CD14-positive monocyte (primary cell): ENCODE measurements at regions not wholly inside any gene's neighbourhood (a gene's known extent, or its start where the extent isn't known, plus 50 kb on each side); places are given as distances from the start of the nearest gene placed in this dataset.

Source experiments
- DNase-seq, 3 donors: peaks; one replicate each; pipeline ENCODE4 v3.0.0-alpha.2; 2011 to 2022
- H2AFZ ChIP-seq: 2 replicates; pipeline ENCODE4 v1.6.0; 2012; ENCODE audit warnings: mild to moderate bottlenecking, low read depth, low read length, inconsistent platforms; ENCODE audit not compliant: insufficient read depth, poor library complexity, severe bottlenecking
- H3K27ac ChIP-seq, 2 donors: 1 replicate in 1 of 2; 2 replicates in 1 of 2; pipeline ENCODE4 v1.5.1; 2012 to 2013; ENCODE audit warnings: low read length in 2 of 2, control low read depth in 1 of 2, inconsistent platforms in 1 of 2, low read depth in 1 of 2, mild to moderate bottlenecking in 1 of 2
- H3K27me3 ChIP-seq, 2 donors: one replicate each; pipeline versions ENCODE4 v1.6.0 to v1.6.1; 2011 to 2013; ENCODE audit warnings: low read length in 2 of 2; ENCODE audit not compliant: control insufficient read depth in 2 of 2, insufficient read depth in 2 of 2
- H3K36me3 ChIP-seq, 2 donors: replicated peaks in 1 of 2; 1 replicate in 1 of 2; 2 replicates in 1 of 2; pipeline versions ENCODE4 v1.5.1 to v1.6.1; 2012 to 2013; ENCODE audit warnings: low read length in 2 of 2, control low read depth in 1 of 2, inconsistent platforms in 1 of 2, mild to moderate bottlenecking in 1 of 2; ENCODE audit not compliant: insufficient read depth in 2 of 2, control insufficient read depth in 1 of 2
- H3K4me1 ChIP-seq, 2 donors: 1 replicate in 1 of 2; 2 replicates in 1 of 2; pipeline versions ENCODE4 v1.5.1 to v1.6.1; 2012 to 2013; ENCODE audit warnings: low read length in 2 of 2, control low read depth in 1 of 2, inconsistent platforms in 1 of 2, mild to moderate bottlenecking in 1 of 2, moderate library complexity in 1 of 2; ENCODE audit not compliant: insufficient read depth in 2 of 2, control insufficient read depth in 1 of 2
- H3K4me2 ChIP-seq: replicated peaks from 2 replicates; pipeline ENCODE3; 2012; ENCODE audit warnings: low read length, moderate library complexity, mild to moderate bottlenecking; ENCODE audit not compliant: poor library complexity, severe bottlenecking; ENCODE audit errors: extremely low read depth
- H3K4me3 ChIP-seq, 3 experiments: fragments of 200-600 bp in 1 of 3; sonication (generic) in 1 of 3; replicated peaks in 1 of 3; 1 replicate in 2 of 3; 2 replicates in 1 of 3; pipeline ENCODE4 v1.5.1; 2011 to 2013; ENCODE audit warnings: low read length in 3 of 3, mild to moderate bottlenecking in 3 of 3, control low read depth in 2 of 3, low read depth in 2 of 3, inconsistent platforms in 1 of 3, moderate library complexity in 1 of 3
- H3K79me2 ChIP-seq: 2 replicates; pipeline ENCODE4 v1.6.0; 2012; ENCODE audit warnings: mild to moderate bottlenecking, control low read depth, inconsistent platforms, low read length, moderate library complexity; ENCODE audit not compliant: insufficient read depth
- H3K9ac ChIP-seq: 2 replicates; pipeline ENCODE4 v1.6.0; 2017; ENCODE audit warnings: low read length, mild to moderate bottlenecking; ENCODE audit not compliant: insufficient read depth, poor library complexity, severe bottlenecking
- H3K9me3 ChIP-seq, 2 donors: replicated peaks in 1 of 2; 1 replicate in 1 of 2; 2 replicates in 1 of 2; pipeline versions ENCODE4 v1.5.1 to v1.6.1; 2012 to 2013; ENCODE audit warnings: low read length in 2 of 2, control low read depth in 1 of 2; ENCODE audit not compliant: control insufficient read depth in 1 of 2, insufficient read depth in 1 of 2
- H4K20me1 ChIP-seq: 2 replicates; pipeline ENCODE4 v1.6.0; 2012; ENCODE audit warnings: mild to moderate bottlenecking, low read length, control low read depth, moderate library complexity; ENCODE audit not compliant: insufficient read depth
- H3K27ac Mint-ChIP-seq, 7 donors: one replicate each; pipeline ENCODE4 v1.8.0; 2020; ENCODE audit warnings: mild to moderate bottlenecking in 7 of 7, mixed read lengths in 7 of 7, moderate library complexity in 6 of 7, inconsistent platforms in 2 of 7
- H3K27me3 Mint-ChIP-seq, 3 donors: one replicate each; pipeline ENCODE4 v1.8.0; 2021 to 2022; ENCODE audit warnings: low read depth in 3 of 3, mild to moderate bottlenecking in 3 of 3, mixed read lengths in 3 of 3, moderate library complexity in 3 of 3, inconsistent platforms in 1 of 3
- H3K36me3 Mint-ChIP-seq, 2 donors: one replicate each; pipeline ENCODE4 v1.8.0; 2020; ENCODE audit warnings: mixed read lengths in 2 of 2, inconsistent platforms in 1 of 2, mild to moderate bottlenecking in 1 of 2
- H3K4me1 Mint-ChIP-seq: one replicate; pipeline ENCODE4 v1.8.0; 2020; ENCODE audit warnings: mild to moderate bottlenecking, mixed read lengths
- H3K4me3 Mint-ChIP-seq, 2 donors: one replicate each; pipeline ENCODE4 v1.8.0; 2020; ENCODE audit warnings: mild to moderate bottlenecking in 2 of 2, mixed read lengths in 2 of 2, moderate library complexity in 1 of 2
- H3K9me3 Mint-ChIP-seq, 7 donors: one replicate each; pipeline ENCODE4 v1.8.0; 2020 to 2022; ENCODE audit warnings: mixed read lengths in 7 of 7, mild to moderate bottlenecking in 6 of 7, moderate library complexity in 6 of 7, inconsistent platforms in 2 of 7
- WGBS: methylation state at CpG from one replicate; pipeline ENCODE4 v1.1.5; 2013; ENCODE audit warnings: missing lambda C conversion rate; ENCODE audit not compliant: insufficient coverage; 5-methylcytosine and 5-hydroxymethylcytosine counted together
- intact Hi-C, 2 donors: fragments of 100-400 bp; cut with micrococcal nuclease; formaldehyde crosslinking; loops; one replicate each; pipeline versions ENCODE4 v1.15.0 to v1.15.1; 2023
- TF ChIP-seq, protein P1 (sequence below): fragments of 200-600 bp; IDR thresholded peaks from one replicate; pipeline ENCODE4 v1.8.0; 2022; ENCODE audit warnings: antibody characterized with exemption, mild to moderate bottlenecking

DNA sequence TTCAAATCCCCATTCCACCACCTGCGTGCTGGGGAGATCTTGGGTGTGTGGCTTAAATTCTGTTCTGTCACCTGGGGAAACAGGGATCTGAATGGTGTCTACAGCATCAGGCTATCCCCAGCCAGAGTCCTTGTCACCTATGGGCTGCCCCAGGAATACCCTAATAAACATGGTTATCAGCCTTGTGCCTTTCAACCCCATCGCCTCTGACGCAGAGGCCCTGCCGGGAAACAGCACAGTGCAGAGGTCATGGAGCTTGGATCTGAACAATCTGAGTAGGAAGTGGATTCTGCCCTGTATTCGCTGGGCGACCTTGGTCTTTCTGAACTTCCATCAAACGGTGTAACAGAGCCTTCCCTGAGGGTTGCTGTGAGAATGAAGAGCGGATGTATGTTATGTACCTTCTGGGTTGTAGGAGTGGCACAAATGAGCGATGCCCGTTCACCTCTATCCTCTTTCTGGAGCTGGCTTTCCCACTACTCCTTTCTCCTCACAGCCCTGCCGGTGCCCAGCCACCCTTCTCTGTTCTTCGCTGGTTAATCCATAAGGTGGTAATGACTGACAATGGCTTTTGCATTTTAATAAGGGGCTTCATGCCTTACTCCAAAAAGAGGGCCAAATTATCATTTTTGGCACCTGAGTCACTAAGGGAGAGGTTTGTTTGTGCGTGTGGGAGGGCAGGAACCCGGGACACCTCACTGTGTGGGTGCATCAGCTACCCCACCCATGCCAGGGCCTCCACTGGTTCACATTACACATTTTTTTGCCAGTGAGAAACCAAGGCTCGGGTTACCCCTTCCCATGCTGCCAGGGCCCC is 256.5 kb downstream of the MYCN start:
- Mint-ChIP-seq H3K4me3 (no peak overlapping the region), H3K27me3 (peaks cover 0 to 2% (median 2%) of the 10 kb centered on the region in 3 donors), H3K9me3 (peaks cover 0 to 4% (median 0%) of the 10 kb centered on the region in 7 donors), H3K27ac (no peak overlapping the region), H3K4me1 (no peaks in the 10 kb centered on the region), H3K36me3 (no peaks in the 10 kb centered on the region)
- Histone ChIP-seq H4K20me1 (no peaks in the 10 kb centered on the region), H3K4me2 (no peak overlapping the region), H3K27ac (no peak overlapping the region), H3K9me3 (no peaks in the 10 kb centered on the region), H3K4me1 (no peaks in the 10 kb centered on the region), H3K9ac (no peak overlapping the region), H3K27me3 (no peaks in the 10 kb centered on the region), H3K4me3 (no peak overlapping the region), H3K36me3 (no peaks in the 10 kb centered on the region), H2AFZ (no peak overlapping the region), H3K79me2 (no peaks in the 10 kb centered on the region)
- DNase-seq = no peak
- intact Hi-C loops = no loop called here
- WGBS = 98% methylated on average over 4 of the region's 15 CpGs
- TF ChIP-seq, protein P1, sequence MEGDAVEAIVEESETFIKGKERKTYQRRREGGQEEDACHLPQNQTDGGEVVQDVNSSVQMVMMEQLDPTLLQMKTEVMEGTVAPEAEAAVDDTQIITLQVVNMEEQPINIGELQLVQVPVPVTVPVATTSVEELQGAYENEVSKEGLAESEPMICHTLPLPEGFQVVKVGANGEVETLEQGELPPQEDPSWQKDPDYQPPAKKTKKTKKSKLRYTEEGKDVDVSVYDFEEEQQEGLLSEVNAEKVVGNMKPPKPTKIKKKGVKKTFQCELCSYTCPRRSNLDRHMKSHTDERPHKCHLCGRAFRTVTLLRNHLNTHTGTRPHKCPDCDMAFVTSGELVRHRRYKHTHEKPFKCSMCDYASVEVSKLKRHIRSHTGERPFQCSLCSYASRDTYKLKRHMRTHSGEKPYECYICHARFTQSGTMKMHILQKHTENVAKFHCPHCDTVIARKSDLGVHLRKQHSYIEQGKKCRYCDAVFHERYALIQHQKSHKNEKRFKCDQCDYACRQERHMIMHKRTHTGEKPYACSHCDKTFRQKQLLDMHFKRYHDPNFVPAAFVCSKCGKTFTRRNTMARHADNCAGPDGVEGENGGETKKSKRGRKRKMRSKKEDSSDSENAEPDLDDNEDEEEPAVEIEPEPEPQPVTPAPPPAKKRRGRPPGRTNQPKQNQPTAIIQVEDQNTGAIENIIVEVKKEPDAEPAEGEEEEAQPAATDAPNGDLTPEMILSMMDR = no peak

DNA sequence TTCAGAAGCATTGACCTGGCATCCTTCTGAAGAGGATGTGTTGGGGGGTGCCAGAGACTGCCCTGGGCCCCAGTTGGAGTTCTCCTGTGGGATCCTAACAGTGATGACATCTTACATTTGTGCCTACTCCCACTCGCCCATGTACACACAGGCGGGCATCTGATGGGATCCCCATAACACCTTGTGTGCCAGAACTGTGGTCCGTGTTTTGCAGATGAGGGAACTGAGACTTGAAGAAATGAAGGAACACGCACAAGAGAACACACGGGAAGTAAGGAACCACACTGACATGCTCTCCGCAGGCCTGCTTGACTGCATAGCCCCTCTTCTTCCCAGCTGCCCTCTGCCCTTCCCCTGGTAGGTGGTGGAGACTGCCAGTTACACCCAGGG is 255.3 kb downstream of the MYCN start:
- Mint-ChIP-seq H3K36me3 (no peaks in the 10 kb centered on the region), H3K27me3 (peaks cover 0 to 2% (median 2%) of the 10 kb centered on the region in 3 donors), H3K27ac (no peak overlapping the region), H3K4me1 (no peaks in the 10 kb centered on the region), H3K9me3 (peaks cover 0 to 4% (median 0%) of the 10 kb centered on the region in 7 donors), H3K4me3 (no peak overlapping the region)
- Histone ChIP-seq H4K20me1 (no peaks in the 10 kb centered on the region), H3K4me3 (no peak overlapping the region), H3K4me2 (no peak overlapping the region), H3K27ac (no peak overlapping the region), H3K9me3 (no peaks in the 10 kb centered on the region), H3K79me2 (no peaks in the 10 kb centered on the region), H3K27me3 (no peaks in the 10 kb centered on the region), H2AFZ (no peak overlapping the region), H3K36me3 (no peaks in the 10 kb centered on the region), H3K4me1 (no peaks in the 10 kb centered on the region), H3K9ac (no peak overlapping the region)
- DNase-seq = no peak
- TF ChIP-seq, protein P1 = no peak
- WGBS = 100% methylated on average over 2 of the region's 6 CpGs
- intact Hi-C loops = no loop called here
